Neuronal stem cell (in vitro differentiated cells): ENCODE measurements at regions not wholly inside any gene's neighbourhood (a gene's known extent, or its start where the extent isn't known, plus 50 kb on each side); places are given as distances from the start of the nearest gene placed in this dataset.

Experiments used
- DNase-seq: peaks from one replicate; pipeline ENCODE4 v3.0.0-alpha.2; 2013; ENCODE audit warnings: low spot score
- H2AFZ ChIP-seq: one replicate; pipeline ENCODE4 v1.6.1; 2013; ENCODE audit warnings: mild to moderate bottlenecking, low read length, inconsistent platforms
- H2AK5ac ChIP-seq: 2 replicates; pipeline ENCODE4 v1.6.1; 2013; ENCODE audit warnings: low read depth, mild to moderate bottlenecking, inconsistent platforms, low read length, moderate library complexity, mixed read lengths
- H2BK120ac ChIP-seq: 2 replicates; pipeline ENCODE4 v1.6.1; 2013; ENCODE audit warnings: low read depth, mild to moderate bottlenecking, inconsistent platforms, low read length, moderate library complexity, mixed read lengths
- H2BK12ac ChIP-seq: one replicate; pipeline ENCODE4 v1.6.1; 2013; ENCODE audit warnings: low read length, inconsistent platforms
- H2BK15ac ChIP-seq: 2 replicates; pipeline ENCODE4 v1.6.1; 2013; ENCODE audit warnings: mild to moderate bottlenecking, low read length, inconsistent platforms, mixed read lengths
- H2BK5ac ChIP-seq: one replicate; pipeline ENCODE4 v1.6.1; 2013; ENCODE audit warnings: inconsistent platforms, mild to moderate bottlenecking, low read length, moderate library complexity
- H3K14ac ChIP-seq: one replicate; pipeline ENCODE4 v1.6.1; 2013; ENCODE audit warnings: low read length, inconsistent platforms
- H3K18ac ChIP-seq: 2 replicates; pipeline ENCODE4 v1.6.1; 2013; ENCODE audit warnings: low read length, inconsistent platforms
- H3K23ac ChIP-seq: 2 replicates; pipeline ENCODE4 v1.6.1; 2013; ENCODE audit warnings: low read depth, mild to moderate bottlenecking, mixed read lengths, low read length, inconsistent platforms; ENCODE audit not compliant: poor library complexity
- H3K27ac ChIP-seq: replicated peaks from 3 replicates; pipeline ENCODE4 v1.5.1; 2013; ENCODE audit warnings: low read length, inconsistent platforms
- H3K27me3 ChIP-seq, 3 experiments: 2 replicates each; pipeline ENCODE4 v1.6.1; 2013; ENCODE audit warnings: low read length in 3 of 3, mild to moderate bottlenecking in 2 of 3, inconsistent platforms in 1 of 3, low read depth in 1 of 3, mixed read lengths in 1 of 3, moderate library complexity in 1 of 3; ENCODE audit not compliant: control insufficient read depth in 3 of 3, insufficient read depth in 3 of 3
- H3K36me3 ChIP-seq, 2 donors: replicated peaks in 1 of 2; 2 replicates each; pipeline ENCODE4 v1.6.1; 2013; ENCODE audit warnings: low read length in 2 of 2; ENCODE audit not compliant: control insufficient read depth in 2 of 2, insufficient read depth in 2 of 2
- H3K4ac ChIP-seq: 2 replicates; pipeline ENCODE4 v1.6.1; 2013; ENCODE audit warnings: inconsistent platforms, mild to moderate bottlenecking, low read length, moderate library complexity
- H3K4me1 ChIP-seq, 2 donors: 1 replicate in 1 of 2; 2 replicates in 1 of 2; pipeline ENCODE4 v1.6.1; 2013; ENCODE audit warnings: low read length in 2 of 2, low read depth in 1 of 2; ENCODE audit not compliant: control insufficient read depth in 2 of 2, insufficient read depth in 1 of 2
- H3K4me2 ChIP-seq: one replicate; pipeline ENCODE4 v1.6.1; 2013; ENCODE audit warnings: mild to moderate bottlenecking, low read length, inconsistent platforms; ENCODE audit not compliant: insufficient read depth, poor library complexity, severe bottlenecking
- H3K4me3 ChIP-seq, 2 donors: 2 replicates each; pipeline ENCODE4 v1.5.1; 2013; ENCODE audit warnings: low read length in 2 of 2, mild to moderate bottlenecking in 2 of 2, inconsistent platforms in 1 of 2, moderate library complexity in 1 of 2
- H3K79me1 ChIP-seq: one replicate; pipeline ENCODE4 v1.6.1; 2013; ENCODE audit warnings: low read depth, mild to moderate bottlenecking, inconsistent platforms, low read length, moderate library complexity
- H3K9ac ChIP-seq: one replicate; pipeline ENCODE4 v1.6.1; 2013; ENCODE audit warnings: mild to moderate bottlenecking, low read depth, low read length, inconsistent platforms; ENCODE audit not compliant: poor library complexity
- H3K9me3 ChIP-seq, 2 donors: replicated peaks in 1 of 2; 2 replicates each; pipeline versions ENCODE3 to v1.6.1; 2013; ENCODE audit warnings: low read length in 2 of 2, mild to moderate bottlenecking in 2 of 2, inconsistent platforms in 1 of 2, low read depth in 1 of 2, mixed read lengths in 1 of 2, moderate library complexity in 1 of 2; ENCODE audit not compliant: control insufficient read depth in 2 of 2, insufficient read depth in 1 of 2
- H4K8ac ChIP-seq: one replicate; pipeline ENCODE4 v1.6.1; 2013; ENCODE audit warnings: low read depth, mild to moderate bottlenecking, inconsistent platforms, low read length, moderate library complexity
- H4K91ac ChIP-seq: one replicate; pipeline ENCODE4 v1.6.1; 2013; ENCODE audit warnings: low read length, low read depth, mild to moderate bottlenecking, inconsistent platforms; ENCODE audit not compliant: poor library complexity
- WGBS, 2 donors: extraction: QIAGEN DNeasy Blood & Tissue Kit; methylation state at CpG; one replicate each; pipeline ENCODE4 v1.1.7; 2013; ENCODE audit warnings: missing lambda C conversion rate in 2 of 2, mixed read lengths in 1 of 2; ENCODE audit not compliant: insufficient read length in 2 of 2, insufficient replicate concordance in 1 of 2; ENCODE audit errors: extremely low coverage in 2 of 2; 5-methylcytosine and 5-hydroxymethylcytosine counted together

GRCh38 chr16:14365200-14365851 is 264.7 kb downstream of the PARN start:
- no peak overlapping the region for H2BK5ac ChIP-seq
- H3K27me3 ChIP-seq = peaks cover 0 to 4% (median 0%) of the 10 kb centered on the region in 3 experiments
- H3K14ac ChIP-seq = no peak overlapping the region
- H2BK120ac ChIP-seq = no peak overlapping the region
- peaks cover 7% of the 10 kb centered on the region in 2 donors for H3K4me1 ChIP-seq
- peak overlapping the region; percentile 2 for H3K23ac ChIP-seq
- H3K79me1 ChIP-seq = no peaks in the 10 kb centered on the region
- WGBS, 2 donors = no CpG with 5 or more reads among the region's 13 CpGs
- no peak overlapping the region for H2AFZ ChIP-seq
- no peak overlapping the region for H4K8ac ChIP-seq
- H2BK15ac ChIP-seq = no peak overlapping the region
- no peak for DNase-seq
- no peak overlapping the region for H3K27ac ChIP-seq
- H3K9me3 ChIP-seq = no peaks in the 10 kb centered on the region
- no peaks in the 10 kb centered on the region for H3K36me3 ChIP-seq
- H3K4me2 ChIP-seq = no peak overlapping the region
- no peak overlapping the region for H3K9ac ChIP-seq
- H4K91ac ChIP-seq = no peak overlapping the region
- no peak overlapping the region for H2BK12ac ChIP-seq
- H3K18ac ChIP-seq = peak overlapping the region; percentile 72
- H3K4ac ChIP-seq = no peak overlapping the region
- no peak overlapping the region for H2AK5ac ChIP-seq
- no peak overlapping the region for H3K4me3 ChIP-seq

GRCh38 chr16:14364386-14365199 is 265.5 kb downstream of the PARN start:
- Histone ChIP-seq H3K27ac (no peak overlapping the region), H3K4ac (no peak overlapping the region), H3K9me3 (no peaks in the 10 kb centered on the region), H3K36me3 (no peaks in the 10 kb centered on the region), H2BK5ac (no peak overlapping the region), H3K18ac (peak overlapping the region; percentile 74), H3K4me1 (peaks cover 7% of the 10 kb centered on the region in 2 donors), H3K23ac (peak overlapping the region; percentile 2), H3K4me2 (no peak overlapping the region), H3K4me3 (peak overlapping the region in 1 of 2 donors; percentile 11), H2AK5ac (no peak overlapping the region), H3K14ac (no peak overlapping the region), H2BK15ac (peak overlapping the region; percentile 7), H3K27me3 (peaks cover 0 to 5% (median 0%) of the 10 kb centered on the region in 3 experiments), H3K9ac (no peak overlapping the region), H3K79me1 (no peaks in the 10 kb centered on the region), H4K8ac (no peak overlapping the region), H4K91ac (no peak overlapping the region), H2BK12ac (no peak overlapping the region), H2BK120ac (no peak overlapping the region), H2AFZ (peak overlapping the region; percentile 22)
- WGBS, 2 donors = no CpG with 5 or more reads among the region's 29 CpGs
- DNase-seq = no peak

- Histone ChIP-seq H3K79me1 (no peaks in the 10 kb centered on the region), H3K23ac (peak overlapping the region; percentile 2), H3K27ac (no peak overlapping the region), H3K14ac (no peak overlapping the region), H4K8ac (no peak overlapping the region), H2BK12ac (no peak overlapping the region), H3K27me3 (peaks cover 0 to 9% (median 0%) of the 10 kb centered on the region in 3 experiments), H3K36me3 (no peaks in the 10 kb centered on the region), H3K4ac (no peak overlapping the region), H3K4me3 (no peak overlapping the region), H2BK15ac (no peak overlapping the region), H4K91ac (no peak overlapping the region), H2BK5ac (no peak overlapping the region), H3K9me3 (no peaks in the 10 kb centered on the region), H3K9ac (no peak overlapping the region), H3K18ac (no peak overlapping the region), H2AK5ac (no peak overlapping the region), H3K4me1 (peaks cover 7% of the 10 kb centered on the region in 2 donors), H2BK120ac (no peak overlapping the region), H3K4me2 (no peak overlapping the region), H2AFZ (no peak overlapping the region)
- DNase-seq = no peak
- no CpG with 5 or more reads among the region's 4 CpGs for WGBS, 2 donors
Observed at GRCh38 chr16:14364112-14364385, 266.0 kb downstream of the PARN start.

GRCh38 chr16:14362774-14363371 is 267.2 kb downstream of the PARN start:
- Histone ChIP-seq H3K18ac (no peak overlapping the region), H3K9ac (no peak overlapping the region), H2BK120ac (no peak overlapping the region), H2AFZ (peak overlapping the region; percentile 33), H3K36me3 (no peaks in the 10 kb centered on the region), H3K4me1 (peaks cover 7% of the 10 kb centered on the region in 2 donors), H2BK15ac (no peak overlapping the region), H3K9me3 (no peaks in the 10 kb centered on the region), H2AK5ac (no peak overlapping the region), H3K4me2 (no peak overlapping the region), H3K79me1 (no peaks in the 10 kb centered on the region), H2BK12ac (no peak overlapping the region), H3K27me3 (peaks cover 0 to 13% (median 0%) of the 10 kb centered on the region in 3 experiments), H3K14ac (no peak overlapping the region), H4K91ac (no peak overlapping the region), H4K8ac (no peak overlapping the region), H3K4me3 (no peak overlapping the region), H3K27ac (no peak overlapping the region), H3K23ac (no peak overlapping the region), H3K4ac (no peak overlapping the region), H2BK5ac (no peak overlapping the region)
- no peak for DNase-seq
- WGBS, 2 donors = no CpG with 5 or more reads among the region's 20 CpGs
